ENCODE measurements at regions not wholly inside any gene's neighbourhood (a gene's known extent, or its start where the extent isn't known, plus 50 kb on each side); places are given as distances from the start of the nearest gene placed in this dataset.

DNA sequence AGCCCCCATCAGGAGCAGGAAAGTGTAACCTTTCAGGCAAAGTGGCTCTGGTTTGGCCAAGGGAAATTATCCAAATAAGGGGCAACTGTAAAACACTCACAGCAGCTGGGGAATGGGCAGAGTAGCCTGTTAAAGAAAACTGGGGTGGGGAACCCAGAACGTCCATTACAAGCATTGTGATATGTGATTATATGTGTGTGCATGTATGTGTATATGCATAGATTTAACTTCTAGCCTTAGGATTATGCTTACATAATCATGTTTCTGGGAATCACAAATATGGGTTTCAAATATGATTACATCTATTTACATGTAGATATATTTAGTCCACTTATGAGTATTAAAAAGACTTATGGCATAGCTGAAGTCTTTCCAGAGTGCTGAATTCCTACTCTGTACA lies 278.1 kb upstream of the JAG1 start:
- Mint-ChIP-seq H3K4me1 (ENCODE audit: low read depth) (no peaks in the 10 kb centered on the region), H3K36me3 (ENCODE audit: low read depth) (no peaks in the 10 kb centered on the region), H3K9me3 (no peaks in the 10 kb centered on the region), H3K4me3 (no peak overlapping the region), H3K27ac (no peak overlapping the region), H3K27me3 (ENCODE audit: insufficient read depth) (no peaks in the 10 kb centered on the region)
- intact Hi-C loops (cut with micrococcal nuclease) = no loop called here
- DNase-seq (ENCODE audit: low spot score) = no peak

GRCh38 chr20:10953437-10953836 lies 279.6 kb upstream of the JAG1 start:
- no peaks in the 10 kb centered on the region for H3K4me1 Mint-ChIP-seq (ENCODE audit: low read depth)
- DNase-seq (ENCODE audit: low spot score) = no peak
- H3K27me3 Mint-ChIP-seq (ENCODE audit: insufficient read depth) = no peaks in the 10 kb centered on the region
- H3K36me3 Mint-ChIP-seq (ENCODE audit: low read depth) = no peaks in the 10 kb centered on the region
- H3K9me3 Mint-ChIP-seq = no peaks in the 10 kb centered on the region
- intact Hi-C loops (cut with micrococcal nuclease) = no loop called here
- H3K27ac Mint-ChIP-seq = no peak overlapping the region
- H3K4me3 Mint-ChIP-seq = no peak overlapping the region

DNA sequence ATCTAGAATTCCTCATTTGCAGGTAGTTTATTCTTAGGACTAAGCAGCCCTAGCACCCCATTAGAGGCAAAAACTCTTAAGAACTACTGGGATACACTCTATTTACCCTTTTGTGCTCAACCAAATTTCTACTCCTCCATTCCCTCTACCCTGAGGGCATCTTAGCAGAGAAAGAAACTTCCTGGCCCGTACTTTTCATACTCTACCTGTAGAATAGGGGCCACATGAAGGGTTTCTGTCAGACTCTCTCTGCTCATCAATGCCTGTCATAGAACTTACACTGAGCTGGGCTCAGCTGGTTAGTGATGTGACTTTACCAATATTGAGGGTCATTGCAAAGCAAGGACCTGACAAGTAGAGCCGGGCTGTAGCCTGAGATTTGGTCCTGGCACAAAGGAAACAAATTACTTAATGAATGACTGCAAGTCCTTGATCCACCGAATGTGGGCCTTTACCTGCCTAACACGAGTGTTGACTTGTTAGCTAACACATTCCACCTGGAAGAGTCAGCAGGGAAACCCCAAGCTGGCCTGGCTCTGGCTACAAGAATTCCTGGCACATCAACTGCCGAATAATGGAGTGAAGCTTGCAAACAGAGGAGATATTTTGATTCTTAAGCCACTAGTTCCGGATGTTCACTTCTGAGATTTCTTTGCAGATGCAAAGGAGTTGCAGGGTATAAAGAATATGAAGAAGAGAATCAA lies 280.5 kb upstream of the JAG1 start:
- H3K27ac Mint-ChIP-seq = no peak overlapping the region
- intact Hi-C loops (cut with micrococcal nuclease) = no loop called here
- H3K36me3 Mint-ChIP-seq (ENCODE audit: low read depth) = no peaks in the 10 kb centered on the region
- DNase-seq (ENCODE audit: low spot score) = no peak
- no peaks in the 10 kb centered on the region for H3K9me3 Mint-ChIP-seq
- no peaks in the 10 kb centered on the region for H3K27me3 Mint-ChIP-seq (ENCODE audit: insufficient read depth)
- H3K4me1 Mint-ChIP-seq (ENCODE audit: low read depth) = no peaks in the 10 kb centered on the region
- H3K4me3 Mint-ChIP-seq = no peak overlapping the region

- no peak overlapping the region for H3K4me3 Mint-ChIP-seq
- intact Hi-C loops (cut with micrococcal nuclease) = no loop called here
These were observed 281.2 kb upstream of the JAG1 start for GRCh38 chr20:10954908-10955580.

DNA sequence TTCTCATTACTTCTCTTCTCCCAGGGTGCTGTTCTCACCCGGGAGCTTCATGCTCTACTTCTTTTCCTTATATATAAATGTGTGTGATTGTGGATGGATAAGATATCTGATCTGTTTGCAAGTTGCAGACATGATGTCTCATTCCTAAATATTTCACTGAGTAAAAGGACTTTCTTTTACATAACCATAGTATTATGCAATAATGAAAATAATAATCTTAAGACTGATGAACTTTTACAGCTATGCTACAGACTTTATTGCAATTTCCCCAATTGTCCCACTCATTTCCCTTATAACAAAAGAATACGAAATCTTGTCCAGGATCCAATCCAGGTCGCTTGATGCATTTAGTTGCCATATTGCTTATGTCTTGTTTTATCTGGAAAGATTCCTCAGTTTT lies 284.5 kb upstream of the JAG1 start:
- DNase-seq (ENCODE audit: low spot score) = no peak
- no peak overlapping the region for H3K27ac Mint-ChIP-seq
- no peak overlapping the region for H3K4me3 Mint-ChIP-seq
- no peaks in the 10 kb centered on the region for H3K9me3 Mint-ChIP-seq
- no peaks in the 10 kb centered on the region for H3K27me3 Mint-ChIP-seq (ENCODE audit: insufficient read depth)
- intact Hi-C loops (cut with micrococcal nuclease) = no loop called here
- no peaks in the 10 kb centered on the region for H3K4me1 Mint-ChIP-seq (ENCODE audit: low read depth)
- no peaks in the 10 kb centered on the region for H3K36me3 Mint-ChIP-seq (ENCODE audit: low read depth)

More at GRCh38 chr20:10954908-10955580, 281.2 kb upstream of the JAG1 start:
- no peaks in the 10 kb centered on the region for H3K9me3 Mint-ChIP-seq
- no peaks in the 10 kb centered on the region for H3K36me3 Mint-ChIP-seq (ENCODE audit: low read depth)
- no peak overlapping the region for H3K27ac Mint-ChIP-seq
- no peaks in the 10 kb centered on the region for H3K27me3 Mint-ChIP-seq (ENCODE audit: insufficient read depth)
- no peaks in the 10 kb centered on the region for H3K4me1 Mint-ChIP-seq (ENCODE audit: low read depth)
- DNase-seq (ENCODE audit: low spot score) = no peak

- Mint-ChIP-seq H3K27ac (no peak overlapping the region), H3K4me1 (ENCODE audit: low read depth) (no peaks in the 10 kb centered on the region), H3K27me3 (ENCODE audit: insufficient read depth) (no peaks in the 10 kb centered on the region), H3K36me3 (ENCODE audit: low read depth) (no peaks in the 10 kb centered on the region), H3K9me3 (no peaks in the 10 kb centered on the region), H3K4me3 (no peak overlapping the region)
- intact Hi-C loops (cut with micrococcal nuclease) = no loop called here
- no peak for DNase-seq (ENCODE audit: low spot score)
These were observed 286.6 kb upstream of the JAG1 start for GRCh38 chr20:10960416-10960815.

GRCh38 chr20:10961651-10962288 lies 288.0 kb upstream of the JAG1 start:
- intact Hi-C loops (cut with micrococcal nuclease) = no loop called here
- no peak for DNase-seq (ENCODE audit: low spot score)
- Mint-ChIP-seq H3K4me3 (no peak overlapping the region), H3K36me3 (ENCODE audit: low read depth) (no peaks in the 10 kb centered on the region), H3K9me3 (no peaks in the 10 kb centered on the region), H3K27ac (no peak overlapping the region), H3K27me3 (ENCODE audit: insufficient read depth) (no peaks in the 10 kb centered on the region), H3K4me1 (ENCODE audit: low read depth) (no peaks in the 10 kb centered on the region)

- H3K27ac Mint-ChIP-seq = no peak overlapping the region
- intact Hi-C loops (cut with micrococcal nuclease) = no loop called here
- no peak for DNase-seq (ENCODE audit: low spot score)
- no peak overlapping the region for H3K4me3 Mint-ChIP-seq
- H3K4me1 Mint-ChIP-seq (ENCODE audit: low read depth) = no peaks in the 10 kb centered on the region
- H3K9me3 Mint-ChIP-seq = peaks cover 5% of the 10 kb centered on the region
- H3K27me3 Mint-ChIP-seq (ENCODE audit: insufficient read depth) = no peaks in the 10 kb centered on the region
- no peaks in the 10 kb centered on the region for H3K36me3 Mint-ChIP-seq (ENCODE audit: low read depth)
These were observed 289.1 kb upstream of the JAG1 start for GRCh38 chr20:10962937-10963336.

DNA sequence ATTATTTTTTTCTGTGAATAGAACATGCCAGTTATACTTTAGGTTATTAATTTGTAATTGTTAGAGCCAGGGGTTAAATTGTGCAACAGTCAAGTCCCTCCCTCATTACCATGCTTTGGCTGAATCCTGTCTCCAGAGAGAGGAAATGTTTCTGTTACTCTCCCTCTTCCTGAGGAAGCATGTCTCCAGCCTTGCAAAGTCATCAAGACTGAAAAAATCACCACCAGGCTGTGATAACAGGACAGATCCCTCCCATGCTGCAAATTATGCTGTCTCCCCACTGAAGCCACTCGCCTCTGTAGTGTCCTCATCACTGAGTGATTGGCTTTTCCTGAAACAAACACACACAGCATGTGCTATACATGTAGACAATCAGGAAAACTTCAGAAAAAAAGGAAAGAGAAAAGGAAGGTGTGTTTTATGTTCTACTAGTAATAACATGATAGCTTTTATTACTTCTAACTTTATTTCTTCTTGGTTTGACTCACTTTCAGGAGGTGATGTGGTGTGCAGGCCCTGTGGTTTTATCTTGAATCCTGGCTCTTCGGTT lies 290.0 kb upstream of the JAG1 start:
- DNase-seq (ENCODE audit: low spot score) = no peak
- intact Hi-C loops (cut with micrococcal nuclease) = no loop called here
- Mint-ChIP-seq H3K36me3 (ENCODE audit: low read depth) (no peaks in the 10 kb centered on the region), H3K4me1 (ENCODE audit: low read depth) (no peaks in the 10 kb centered on the region), H3K9me3 (peaks cover 7% of the 10 kb centered on the region), H3K4me3 (no peak overlapping the region), H3K27me3 (ENCODE audit: insufficient read depth) (no peaks in the 10 kb centered on the region), H3K27ac (no peak overlapping the region)

DNA sequence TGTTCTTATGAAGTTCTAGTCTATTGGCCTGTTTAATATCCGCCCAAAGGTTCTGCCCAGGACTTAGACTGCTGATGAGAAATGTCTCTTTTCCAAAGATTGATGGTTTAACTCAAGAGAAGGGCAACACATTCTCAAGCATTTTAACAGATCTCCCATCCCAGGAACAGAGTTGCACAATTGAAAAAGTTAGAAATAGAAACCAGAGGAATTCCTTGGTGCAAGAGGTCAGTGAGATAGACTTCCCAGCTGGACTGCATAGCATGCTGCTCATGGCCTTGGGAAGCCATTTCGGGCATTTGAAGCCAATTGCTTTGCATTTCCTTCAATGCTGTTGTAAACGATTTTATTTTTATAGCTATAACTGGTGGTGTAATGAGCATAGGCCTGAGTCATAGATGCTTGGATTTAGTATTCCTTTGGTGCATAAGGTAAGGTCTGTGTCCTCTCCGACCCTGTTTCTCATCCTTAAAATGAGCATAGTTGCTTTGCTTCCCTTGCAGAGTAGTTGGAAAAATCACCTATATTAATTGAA lies 292.2 kb upstream of the JAG1 start:
- Mint-ChIP-seq H3K9me3 (peaks cover 7% of the 10 kb centered on the region), H3K27me3 (ENCODE audit: insufficient read depth) (no peaks in the 10 kb centered on the region)

GRCh38 chr20:10970109-10970508 lies 296.3 kb upstream of the JAG1 start:
- H3K36me3 Mint-ChIP-seq (ENCODE audit: low read depth) = no peaks in the 10 kb centered on the region
- intact Hi-C loops (cut with micrococcal nuclease) = no loop called here

More for the DNA sequence above, 292.2 kb upstream of the JAG1 start:
- Mint-ChIP-seq H3K4me1 (ENCODE audit: low read depth) (no peaks in the 10 kb centered on the region), H3K36me3 (ENCODE audit: low read depth) (no peaks in the 10 kb centered on the region), H3K27ac (no peak overlapping the region), H3K4me3 (no peak overlapping the region)
- DNase-seq (ENCODE audit: low spot score) = no peak
- intact Hi-C loops (cut with micrococcal nuclease) = no loop called here

DNA sequence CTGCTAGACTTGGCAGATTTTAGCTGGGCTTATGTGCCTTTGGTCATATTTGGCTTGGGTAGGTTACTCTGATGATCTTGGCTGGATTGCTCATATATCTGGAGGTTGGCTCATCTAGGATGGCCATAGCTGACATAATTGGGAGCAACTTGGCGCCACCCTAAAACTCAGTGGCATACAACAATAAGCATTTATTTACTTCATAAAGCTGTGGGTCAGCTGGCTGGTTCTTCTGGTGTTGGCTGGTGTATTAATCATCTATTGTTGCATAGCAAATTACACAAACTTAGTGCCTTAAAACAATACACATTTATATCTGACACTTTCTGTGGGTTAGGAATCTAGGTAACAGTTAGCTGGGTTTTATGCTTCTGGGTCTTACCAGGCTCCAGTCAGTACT lies 297.3 kb upstream of the JAG1 start:
- Mint-ChIP-seq H3K36me3 (ENCODE audit: low read depth) (no peaks in the 10 kb centered on the region), H3K27ac (no peak overlapping the region), H3K4me1 (ENCODE audit: low read depth) (no peaks in the 10 kb centered on the region), H3K9me3 (peaks cover 7% of the 10 kb centered on the region), H3K4me3 (no peak overlapping the region), H3K27me3 (ENCODE audit: insufficient read depth) (no peaks in the 10 kb centered on the region)
- intact Hi-C loops (cut with micrococcal nuclease) = no loop called here
- DNase-seq (ENCODE audit: low spot score) = no peak

More at GRCh38 chr20:10970109-10970508, 296.3 kb upstream of the JAG1 start:
- H3K4me3 Mint-ChIP-seq = no peak overlapping the region
- no peaks in the 10 kb centered on the region for H3K4me1 Mint-ChIP-seq (ENCODE audit: low read depth)
- no peak overlapping the region for H3K27ac Mint-ChIP-seq
- no peaks in the 10 kb centered on the region for H3K27me3 Mint-ChIP-seq (ENCODE audit: insufficient read depth)
- no peak for DNase-seq (ENCODE audit: low spot score)
- peaks cover 7% of the 10 kb centered on the region for H3K9me3 Mint-ChIP-seq

Data from activated T-helper 1 cell treated with anti-CD3 and anti-CD28 coated beads, Interleukin-12 subunit alpha, Interleukin-12 subunit beta, Interleukin-2, Interleukin-4 antibody, amounts not matched to agents 30 ng/mL and 10 ng/mL and 1 ng/mL, durations not matched to agents 14 hours and 24 hours and 36 hours (primary cell).